GM20000 (cell line): ENCODE measurements at regions not wholly inside any gene's neighbourhood (a gene's known extent, or its start where the extent isn't known, plus 50 kb on each side); places are given as distances from the start of the nearest gene placed in this dataset.

Experiments used
- DNase-seq: peaks from one replicate; pipeline ENCODE4 v3.0.0; 2012; ENCODE audit warnings: low spot score
- CTCF ChIP-seq: IDR thresholded peaks from 2 replicates; pipeline ENCODE4 v1.5.1; 2012; ENCODE audit warnings: mild to moderate bottlenecking, control low read depth; ENCODE audit errors: extremely low read depth, missing control alignments

- TF ChIP-seq CTCF, result no peak
- DNase-seq, result no peak
These were observed 181.5 kb upstream of the SCN7A start for GRCh38 chr2:166675553-166675952.

GRCh38 chr2:166673986-166674385, 179.9 kb upstream of the SCN7A start:
- no peak for DNase-seq

GRCh38 chr2:166671801-166672200, 177.8 kb upstream of the SCN7A start:
- TF ChIP-seq CTCF, result no peak
- no peak for DNase-seq

More at GRCh38 chr2:166673986-166674385, 179.9 kb upstream of the SCN7A start:
- TF ChIP-seq CTCF, result no peak

GRCh38 chr2:166671235-166671634, 177.2 kb upstream of the SCN7A start:
- no peak for DNase-seq
- no peak for TF ChIP-seq CTCF

- no peak for DNase-seq
- TF ChIP-seq CTCF, result no peak
These were observed 172.2 kb upstream of the SCN7A start for GRCh38 chr2:166665991-166666940.

- TF ChIP-seq CTCF, result no peak
- DNase-seq, result no peak
These were observed 167.8 kb upstream of the SCN7A start for GRCh38 chr2:166661824-166662223.

- no peak for DNase-seq
- TF ChIP-seq CTCF, result no peak
These were observed 167.3 kb upstream of the SCN7A start for GRCh38 chr2:166661391-166661790.
